Mesothelial cell of epicardium (in vitro differentiated cells): ENCODE measurements at regions not wholly inside any gene's neighbourhood (a gene's known extent, or its start where the extent isn't known, plus 50 kb on each side); places are given as distances from the start of the nearest gene placed in this dataset.

Experiments used
- DNase-seq, 2 experiments: peaks; one replicate each; pipeline ENCODE4 v3.0.0; 2021; ENCODE audit warnings: low spot score in 2 of 2; ENCODE audit not compliant: unreplicated experiment in 2 of 2
- H3K27ac Mint-ChIP-seq: 2 replicates; pipeline ENCODE4 v1.8.0; 2021; ENCODE audit warnings: mixed read lengths
- H3K27me3 Mint-ChIP-seq: 2 replicates; pipeline ENCODE4 v1.8.0; 2021; ENCODE audit warnings: low read depth, mixed read lengths
- H3K36me3 Mint-ChIP-seq: 2 replicates; pipeline ENCODE4 v1.8.0; 2021; ENCODE audit warnings: mixed read lengths
- H3K4me1 Mint-ChIP-seq: 2 replicates; pipeline ENCODE4 v1.8.0; 2021; ENCODE audit warnings: mixed read lengths
- H3K4me3 Mint-ChIP-seq: 2 replicates; pipeline ENCODE4 v1.8.0; 2021; ENCODE audit warnings: mild to moderate bottlenecking, moderate library complexity, mixed read lengths
- H3K9me3 Mint-ChIP-seq: 2 replicates; pipeline ENCODE4 v1.8.0; 2021; ENCODE audit warnings: mixed read lengths
- TF ChIP-seq, protein P1 (sequence below): fragments of 200-600 bp; sonication (generic); IDR thresholded peaks from one replicate; pipeline ENCODE4 v1.5.0; 2021; ENCODE audit warnings: antibody characterized with exemption; ENCODE audit not compliant: unreplicated experiment

DNA sequence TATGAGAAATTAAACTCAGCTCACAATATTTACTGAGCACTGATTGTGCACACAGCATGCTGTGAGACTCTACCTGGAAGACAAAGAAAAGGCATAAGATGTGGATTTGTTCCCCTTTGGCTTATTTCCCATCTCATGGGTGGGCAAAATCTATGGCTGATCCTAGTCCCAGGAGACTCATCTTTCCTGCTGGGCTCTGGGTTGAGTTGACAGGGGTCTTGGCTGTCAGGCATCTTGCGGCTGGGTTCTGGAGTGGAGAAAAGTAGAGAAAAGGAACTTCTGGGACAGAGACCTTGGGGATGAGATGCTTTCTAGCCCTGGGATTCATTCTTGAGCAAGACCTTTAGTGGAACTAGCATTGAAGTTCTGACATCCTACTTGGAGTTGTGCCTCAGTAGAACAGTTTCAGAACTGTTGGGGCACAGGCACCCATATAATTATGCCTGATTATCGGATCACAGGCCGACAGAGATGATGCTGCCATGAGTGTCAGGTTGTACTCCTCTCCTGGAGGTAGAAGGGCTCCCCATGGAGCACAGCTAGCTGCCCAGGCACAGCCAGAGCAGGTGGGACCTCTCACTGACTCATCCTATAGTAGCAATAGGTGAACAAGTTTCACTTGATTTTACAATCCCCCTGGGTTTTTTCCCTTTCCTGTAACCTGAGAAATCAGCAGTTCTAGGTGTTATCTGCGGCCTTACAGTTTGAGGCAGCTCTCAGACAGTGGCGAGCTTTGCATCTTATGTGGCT, 260.9 kb downstream of the CYRIA start:
- Mint-ChIP-seq H3K4me3 (no peak overlapping the region), H3K9me3 (no peaks in the 10 kb centered on the region), H3K4me1 (peaks cover 69% of the 10 kb centered on the region), H3K27ac (peak overlapping the region; percentile 66), H3K27me3 (no peaks in the 10 kb centered on the region), H3K36me3 (no peaks in the 10 kb centered on the region)
- TF ChIP-seq, protein P1, sequence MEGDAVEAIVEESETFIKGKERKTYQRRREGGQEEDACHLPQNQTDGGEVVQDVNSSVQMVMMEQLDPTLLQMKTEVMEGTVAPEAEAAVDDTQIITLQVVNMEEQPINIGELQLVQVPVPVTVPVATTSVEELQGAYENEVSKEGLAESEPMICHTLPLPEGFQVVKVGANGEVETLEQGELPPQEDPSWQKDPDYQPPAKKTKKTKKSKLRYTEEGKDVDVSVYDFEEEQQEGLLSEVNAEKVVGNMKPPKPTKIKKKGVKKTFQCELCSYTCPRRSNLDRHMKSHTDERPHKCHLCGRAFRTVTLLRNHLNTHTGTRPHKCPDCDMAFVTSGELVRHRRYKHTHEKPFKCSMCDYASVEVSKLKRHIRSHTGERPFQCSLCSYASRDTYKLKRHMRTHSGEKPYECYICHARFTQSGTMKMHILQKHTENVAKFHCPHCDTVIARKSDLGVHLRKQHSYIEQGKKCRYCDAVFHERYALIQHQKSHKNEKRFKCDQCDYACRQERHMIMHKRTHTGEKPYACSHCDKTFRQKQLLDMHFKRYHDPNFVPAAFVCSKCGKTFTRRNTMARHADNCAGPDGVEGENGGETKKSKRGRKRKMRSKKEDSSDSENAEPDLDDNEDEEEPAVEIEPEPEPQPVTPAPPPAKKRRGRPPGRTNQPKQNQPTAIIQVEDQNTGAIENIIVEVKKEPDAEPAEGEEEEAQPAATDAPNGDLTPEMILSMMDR: no peak
- DNase-seq: no peak

DNA sequence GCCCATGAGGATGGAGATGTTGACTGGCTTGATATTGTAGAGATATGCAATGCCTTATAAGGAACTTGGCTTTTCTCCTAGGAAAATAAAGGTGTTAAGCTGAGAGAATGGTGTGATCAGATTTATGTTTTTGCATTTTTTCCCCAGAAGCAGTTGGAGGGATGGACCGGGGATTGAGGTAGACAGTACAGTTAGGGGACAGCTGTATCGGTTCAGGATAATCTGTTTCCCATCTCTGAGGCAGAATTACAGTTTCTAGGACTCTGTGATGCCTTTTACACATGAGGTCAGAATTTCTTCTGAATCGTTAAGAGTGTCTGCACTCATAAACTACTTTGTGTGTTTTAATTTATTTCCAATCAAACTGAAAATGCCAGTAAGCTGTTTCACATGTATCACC, 261.5 kb downstream of the CYRIA start:
- TF ChIP-seq, protein P1: no peak
- H3K9me3 Mint-ChIP-seq: no peaks in the 10 kb centered on the region
- H3K36me3 Mint-ChIP-seq: no peaks in the 10 kb centered on the region
- H3K4me3 Mint-ChIP-seq: no peak overlapping the region
- DNase-seq: no peak
- H3K27me3 Mint-ChIP-seq: no peaks in the 10 kb centered on the region
- no peak overlapping the region for H3K27ac Mint-ChIP-seq
- H3K4me1 Mint-ChIP-seq: peaks cover 65% of the 10 kb centered on the region

DNA sequence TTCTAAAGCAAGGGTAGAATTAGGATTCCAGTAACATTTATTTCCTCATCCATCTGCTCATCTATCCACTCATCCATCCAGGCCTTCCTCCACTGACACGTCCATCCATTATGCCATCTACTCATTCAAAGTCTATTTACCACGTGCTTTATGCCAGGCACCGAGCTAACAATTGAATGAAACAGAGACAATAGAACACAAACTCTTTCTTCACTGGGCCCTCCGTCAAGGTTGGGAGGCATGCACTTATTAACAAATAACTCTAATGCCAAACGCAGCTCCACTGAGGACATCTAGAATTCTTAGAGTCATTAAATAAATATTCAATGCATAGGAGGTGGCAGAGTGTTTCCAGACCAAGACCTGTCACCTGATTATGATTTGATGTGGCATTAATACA, 262.7 kb downstream of the CYRIA start:
- Mint-ChIP-seq H3K27ac (no peak overlapping the region), H3K27me3 (no peaks in the 10 kb centered on the region), H3K4me1 (peaks cover 56% of the 10 kb centered on the region), H3K36me3 (no peaks in the 10 kb centered on the region), H3K4me3 (no peak overlapping the region), H3K9me3 (peaks cover 2% of the 10 kb centered on the region)
- DNase-seq: no peak
- TF ChIP-seq, protein P1: no peak

DNA sequence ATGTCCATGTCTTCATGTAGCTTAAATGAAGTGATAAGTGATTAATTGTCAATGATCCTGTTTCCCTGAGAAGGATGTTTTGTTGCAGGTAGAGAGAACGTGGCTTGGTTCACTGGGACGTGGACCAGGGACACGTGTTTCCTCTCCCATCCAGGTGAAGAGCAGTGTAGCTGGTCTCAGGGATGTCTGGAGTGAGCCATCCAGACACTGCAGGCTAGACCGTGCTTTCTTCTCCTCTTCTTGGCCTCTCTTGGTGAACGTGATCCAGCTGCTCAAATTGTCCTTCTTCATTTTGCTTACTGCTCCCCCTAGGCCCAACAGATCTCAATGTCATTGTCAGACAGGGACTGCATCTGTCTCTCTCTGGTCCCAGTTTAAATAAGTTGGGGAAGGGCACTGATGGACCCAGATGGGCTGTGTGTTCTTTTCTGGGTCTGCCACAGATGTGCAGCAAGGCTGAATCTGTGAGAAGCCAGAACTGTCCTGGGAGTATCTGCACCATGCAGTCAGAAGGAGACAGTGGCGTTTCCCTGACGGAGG, 263.8 kb downstream of the CYRIA start:
- no peaks in the 10 kb centered on the region for H3K27me3 Mint-ChIP-seq
- DNase-seq: no peak
- TF ChIP-seq, protein P1: no peak

DNA sequence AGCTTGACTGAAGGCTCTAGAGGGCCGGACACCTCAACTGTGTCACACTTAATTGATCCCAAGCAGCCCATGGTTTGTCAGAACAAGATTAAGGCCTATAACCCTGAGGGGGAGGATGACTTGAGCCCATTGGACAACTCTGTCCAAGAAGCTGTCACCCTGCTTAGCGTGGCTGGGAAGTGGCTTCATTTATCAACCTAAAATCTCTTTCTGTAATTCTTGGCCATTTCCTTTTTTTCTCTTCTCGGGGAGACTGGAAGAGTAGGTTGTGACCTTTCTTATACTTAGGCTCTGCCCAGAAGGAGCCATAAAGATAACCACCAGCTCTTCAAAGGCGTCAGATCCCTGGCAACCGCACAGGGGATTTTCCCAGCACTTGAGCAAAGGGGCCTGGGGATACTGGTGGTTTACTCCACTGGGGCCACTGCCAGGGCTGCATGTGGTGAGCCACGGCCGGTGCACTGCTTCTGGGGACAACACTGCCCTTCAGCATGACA, 265.5 kb downstream of the CYRIA start:
- Mint-ChIP-seq H3K27me3 (no peaks in the 10 kb centered on the region), H3K27ac (peak overlapping the region; percentile 55), H3K9me3 (peaks cover 7% of the 10 kb centered on the region), H3K4me1 (peaks cover 30% of the 10 kb centered on the region), H3K36me3 (no peaks in the 10 kb centered on the region), H3K4me3 (no peak overlapping the region)
- TF ChIP-seq, protein P1: no peak
- no peak for DNase-seq

More for the DNA sequence above, 263.8 kb downstream of the CYRIA start:
- Mint-ChIP-seq H3K27ac (no peak overlapping the region), H3K4me1 (peaks cover 46% of the 10 kb centered on the region), H3K4me3 (no peak overlapping the region), H3K36me3 (no peaks in the 10 kb centered on the region), H3K9me3 (peaks cover 7% of the 10 kb centered on the region)
